OCI-LY7 (cell line): ENCODE measurements at regions not wholly inside any gene's neighbourhood (a gene's known extent, or its start where the extent isn't known, plus 50 kb on each side); places are given as distances from the start of the nearest gene placed in this dataset.

Experiments
- BruUV-seq: library from RNA; stranded (reverse); fragments of 400-500 nt; replicated peaks from 2 replicates; lab custom pipeline; 2021; lab: Mats Ljungman, UMichigan
- CTCF ChIA-PET: fragments of 300-600 bp; sonication (Branson Sonifier 250); formaldehyde crosslinking; loops from one replicate; lab custom pipeline; 2022; ENCODE audit warnings: antibody characterized with exemption; ENCODE audit not compliant: unreplicated experiment; lab: Charles Lee
- POLR2A ChIA-PET: fragments of 300-600 bp; sonication (Branson Sonifier 250); formaldehyde crosslinking; loops from one replicate; lab custom pipeline; 2022; ENCODE audit warnings: antibody characterized with exemption; lab: Charles Lee
- DNase-seq: peaks from one replicate; pipeline ENCODE4 v3.0.0-alpha.2; 2015; ENCODE audit warnings: low spot score
- H2AFZ ChIP-seq: fragments of 200-600 bp; sonication (generic), shearing (Covaris generic); 2 replicates; pipeline ENCODE4 v1.6.1; 2014; ENCODE audit warnings: mild to moderate bottlenecking, antibody characterized with exemption, low read length, moderate library complexity
- H3K27ac ChIP-seq: fragments of 200-600 bp; sonication (generic); 2 replicates; pipeline ENCODE4 v1.5.1; 2014; ENCODE audit warnings: mixed run types, low read depth, mild to moderate bottlenecking, moderate library complexity, low read length, inconsistent platforms; ENCODE audit not compliant: poor library complexity, severe bottlenecking
- H3K36me3 ChIP-seq: fragments of 200-600 bp; sonication (generic); 2 replicates; pipeline ENCODE4 v1.6.1; 2014; ENCODE audit warnings: mild to moderate bottlenecking, antibody characterized with exemption, low read length, moderate library complexity, mixed read lengths; ENCODE audit not compliant: insufficient read depth
- H3K4me1 ChIP-seq: fragments of 200-600 bp; sonication (generic); 2 replicates; pipeline ENCODE4 v1.5.1; 2014; ENCODE audit warnings: mild to moderate bottlenecking, low read length; ENCODE audit not compliant: insufficient read depth, poor library complexity, severe bottlenecking
- H3K4me2 ChIP-seq: fragments of 200-600 bp; sonication (generic); 2 replicates; pipeline ENCODE4 v1.6.1; 2014; ENCODE audit warnings: mild to moderate bottlenecking, low read length
- H3K4me3 ChIP-seq: fragments of 200-600 bp; sonication (generic); 2 replicates; pipeline ENCODE4 v1.5.1; 2014; ENCODE audit warnings: mild to moderate bottlenecking, low read depth, low read length; ENCODE audit not compliant: poor library complexity, severe bottlenecking
- H3K79me2 ChIP-seq: fragments of 200-600 bp; sonication (generic); 2 replicates; pipeline ENCODE4 v1.6.1; 2016; ENCODE audit warnings: low read depth, mild to moderate bottlenecking, low read length, moderate library complexity, mixed read lengths; ENCODE audit not compliant: insufficient read depth
- H3K9me2 ChIP-seq: fragments of 200-600 bp; sonication (generic); 2 replicates; pipeline ENCODE4 v1.6.1; 2016; ENCODE audit warnings: mild to moderate bottlenecking, low read length, mixed read lengths; ENCODE audit not compliant: insufficient read depth
- H3K9me3 ChIP-seq: fragments of 200-600 bp; sonication (generic); 2 replicates; pipeline ENCODE4 v1.6.1; 2014; ENCODE audit warnings: mild to moderate bottlenecking, mixed run types, low read length, mixed read lengths
- H4K20me1 ChIP-seq: fragments of 200-600 bp; sonication (generic); 2 replicates; pipeline ENCODE4 v1.6.1; 2014; ENCODE audit warnings: mild to moderate bottlenecking, antibody characterized with exemption, low read length, moderate library complexity, mixed read lengths; ENCODE audit not compliant: insufficient read depth
- EZH2phosphoT487 ChIP-seq: fragments of 200-600 bp; sonication (generic); IDR thresholded peaks from 2 replicates; pipeline ENCODE4 v1.6.1; 2018; ENCODE audit warnings: low read depth, borderline replicate concordance, mild to moderate bottlenecking, mixed run types, antibody characterized with exemption, low read length, moderate library complexity, mixed read lengths
- intact Hi-C: fragments of 100-400 bp; cut with micrococcal nuclease; formaldehyde crosslinking; loops from one replicate; pipeline ENCODE4 v1.10.0; 2022; ENCODE audit not compliant: unreplicated experiment
- TF ChIP-seq, protein P1 (sequence below): fragments of 200-600 bp; sonication (generic); conservative IDR thresholded peaks from 2 replicates; pipeline ENCODE4 v1.5.1; 2014; ENCODE audit warnings: mild to moderate bottlenecking, antibody characterized with exemption, low read length, moderate library complexity, mixed read lengths

DNA sequence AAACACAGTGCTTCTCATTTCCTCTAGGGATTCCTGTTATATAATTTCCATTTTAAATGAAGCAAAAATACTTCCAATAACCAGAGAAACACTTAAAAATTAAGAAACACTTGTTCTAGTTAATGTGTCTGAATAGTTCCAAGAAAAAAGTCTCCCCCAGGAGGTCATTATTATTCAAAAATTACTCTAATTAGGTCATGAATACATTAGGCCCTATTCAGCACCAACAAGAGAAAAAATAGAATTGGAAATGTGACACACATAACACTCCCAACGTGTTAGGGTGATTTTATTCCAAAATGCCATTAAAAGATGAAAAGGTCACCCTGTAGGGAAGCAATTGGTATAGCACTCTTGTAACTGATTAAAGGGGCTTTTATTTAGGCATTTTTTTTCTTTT is 382.1 kb downstream of the TUSC7 start:
- Histone ChIP-seq H3K9me3 (no peaks in the 10 kb centered on the region), H3K4me3 (no peak overlapping the region), H3K9me2 (no peaks in the 10 kb centered on the region), H4K20me1 (no peaks in the 10 kb centered on the region), H3K27ac (no peak overlapping the region), H3K79me2 (no peaks in the 10 kb centered on the region), H3K4me1 (no peaks in the 10 kb centered on the region), H3K36me3 (no peaks in the 10 kb centered on the region), H2AFZ (no peak overlapping the region), H3K4me2 (no peak overlapping the region)
- intact Hi-C loops = no loop called here
- POLR2A ChIA-PET = no interaction called here
- CTCF ChIA-PET = no interaction called here
- BruUV-seq = no TSS peak
- no peak for DNase-seq
- TF ChIP-seq, protein P1, sequence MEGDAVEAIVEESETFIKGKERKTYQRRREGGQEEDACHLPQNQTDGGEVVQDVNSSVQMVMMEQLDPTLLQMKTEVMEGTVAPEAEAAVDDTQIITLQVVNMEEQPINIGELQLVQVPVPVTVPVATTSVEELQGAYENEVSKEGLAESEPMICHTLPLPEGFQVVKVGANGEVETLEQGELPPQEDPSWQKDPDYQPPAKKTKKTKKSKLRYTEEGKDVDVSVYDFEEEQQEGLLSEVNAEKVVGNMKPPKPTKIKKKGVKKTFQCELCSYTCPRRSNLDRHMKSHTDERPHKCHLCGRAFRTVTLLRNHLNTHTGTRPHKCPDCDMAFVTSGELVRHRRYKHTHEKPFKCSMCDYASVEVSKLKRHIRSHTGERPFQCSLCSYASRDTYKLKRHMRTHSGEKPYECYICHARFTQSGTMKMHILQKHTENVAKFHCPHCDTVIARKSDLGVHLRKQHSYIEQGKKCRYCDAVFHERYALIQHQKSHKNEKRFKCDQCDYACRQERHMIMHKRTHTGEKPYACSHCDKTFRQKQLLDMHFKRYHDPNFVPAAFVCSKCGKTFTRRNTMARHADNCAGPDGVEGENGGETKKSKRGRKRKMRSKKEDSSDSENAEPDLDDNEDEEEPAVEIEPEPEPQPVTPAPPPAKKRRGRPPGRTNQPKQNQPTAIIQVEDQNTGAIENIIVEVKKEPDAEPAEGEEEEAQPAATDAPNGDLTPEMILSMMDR = no peak
- no peak for TF ChIP-seq EZH2phosphoT487

DNA sequence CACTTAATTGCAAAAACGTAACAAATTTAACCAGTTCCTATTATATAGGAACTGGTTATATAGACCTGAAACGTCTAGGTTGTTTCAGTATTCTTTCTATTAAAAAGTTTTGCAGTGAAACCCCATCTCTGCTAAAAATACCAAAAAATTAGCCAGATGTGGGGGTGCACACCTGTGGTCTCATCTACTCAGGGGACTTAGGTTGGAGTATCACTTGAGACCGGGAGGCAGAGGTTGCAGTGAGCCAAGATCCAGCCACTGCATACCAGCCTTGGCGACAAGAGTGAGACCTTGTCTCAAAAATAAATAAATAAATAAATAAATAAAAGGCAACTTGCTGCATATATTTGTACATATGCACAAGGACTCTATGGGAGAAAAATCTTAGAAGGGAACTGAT is 387.0 kb downstream of the TUSC7 start:
- no peak for DNase-seq
- ChIA-PET POLR2A (no interaction called here), CTCF (no interaction called here)
- no peak overlapping the region for H3K4me3 ChIP-seq
- no peaks in the 10 kb centered on the region for H3K9me3 ChIP-seq
- BruUV-seq = no TSS peak
- intact Hi-C loops = no loop called here
- H2AFZ ChIP-seq = no peak overlapping the region
- no peak overlapping the region for H3K4me2 ChIP-seq
- H3K9me2 ChIP-seq = no peaks in the 10 kb centered on the region
- no peaks in the 10 kb centered on the region for H3K4me1 ChIP-seq
- H3K36me3 ChIP-seq = no peaks in the 10 kb centered on the region
- H4K20me1 ChIP-seq = no peaks in the 10 kb centered on the region
- no peak for TF ChIP-seq EZH2phosphoT487
- TF ChIP-seq, protein P1 = no peak
- no peak overlapping the region for H3K27ac ChIP-seq
- no peaks in the 10 kb centered on the region for H3K79me2 ChIP-seq

GRCh38 chr3:117097351-117097750 is 387.8 kb downstream of the TUSC7 start:
- intact Hi-C loops = no loop called here
- no peak overlapping the region for H2AFZ ChIP-seq
- no TSS peak for BruUV-seq
- H3K4me2 ChIP-seq = no peak overlapping the region
- H3K4me1 ChIP-seq = no peaks in the 10 kb centered on the region
- H3K9me3 ChIP-seq = no peaks in the 10 kb centered on the region
- TF ChIP-seq EZH2phosphoT487 = no peak
- TF ChIP-seq, protein P1 = no peak
- no peaks in the 10 kb centered on the region for H3K79me2 ChIP-seq
- ChIA-PET CTCF (no interaction called here), POLR2A (interaction anchor here (0.7 kb wide), 1 partner anchor 11 kb away, joined by 3 read pairs; no protein-coding TSS in a partner anchor)
- H3K4me3 ChIP-seq = no peak overlapping the region
- DNase-seq = no peak
- no peaks in the 10 kb centered on the region for H4K20me1 ChIP-seq
- H3K27ac ChIP-seq = no peak overlapping the region
- H3K36me3 ChIP-seq = no peaks in the 10 kb centered on the region
- no peaks in the 10 kb centered on the region for H3K9me2 ChIP-seq
